Fibroblast of skin of scalp (primary cell): ENCODE measurements at regions not wholly inside any gene's neighbourhood (a gene's known extent, or its start where the extent isn't known, plus 50 kb on each side); places are given as distances from the start of the nearest gene placed in this dataset.

Experiments used
- DNase-seq: peaks from one replicate; pipeline ENCODE4 v3.0.0-alpha.2; 2013

DNA sequence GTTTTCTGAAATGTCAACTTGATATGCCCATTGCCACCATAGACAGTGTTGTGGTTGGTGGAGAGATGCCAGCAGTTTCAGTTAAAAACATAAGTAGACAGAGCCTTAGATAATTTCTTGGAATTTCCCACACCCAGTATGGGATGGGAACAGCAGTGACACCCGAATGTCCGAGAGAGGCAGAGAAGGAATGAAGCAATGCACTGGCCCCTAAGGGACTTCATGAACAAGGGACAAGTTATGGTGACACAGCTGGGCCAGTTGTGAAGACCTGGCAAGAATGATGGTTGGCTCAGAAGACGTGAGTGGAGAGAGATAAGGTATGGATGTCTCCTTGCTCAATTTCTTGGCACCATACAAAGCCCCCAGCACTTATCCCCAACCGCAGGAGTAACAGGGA is 165.2 kb upstream of the APCDD1 start:
- peak; percentile 13 for DNase-seq

DNA sequence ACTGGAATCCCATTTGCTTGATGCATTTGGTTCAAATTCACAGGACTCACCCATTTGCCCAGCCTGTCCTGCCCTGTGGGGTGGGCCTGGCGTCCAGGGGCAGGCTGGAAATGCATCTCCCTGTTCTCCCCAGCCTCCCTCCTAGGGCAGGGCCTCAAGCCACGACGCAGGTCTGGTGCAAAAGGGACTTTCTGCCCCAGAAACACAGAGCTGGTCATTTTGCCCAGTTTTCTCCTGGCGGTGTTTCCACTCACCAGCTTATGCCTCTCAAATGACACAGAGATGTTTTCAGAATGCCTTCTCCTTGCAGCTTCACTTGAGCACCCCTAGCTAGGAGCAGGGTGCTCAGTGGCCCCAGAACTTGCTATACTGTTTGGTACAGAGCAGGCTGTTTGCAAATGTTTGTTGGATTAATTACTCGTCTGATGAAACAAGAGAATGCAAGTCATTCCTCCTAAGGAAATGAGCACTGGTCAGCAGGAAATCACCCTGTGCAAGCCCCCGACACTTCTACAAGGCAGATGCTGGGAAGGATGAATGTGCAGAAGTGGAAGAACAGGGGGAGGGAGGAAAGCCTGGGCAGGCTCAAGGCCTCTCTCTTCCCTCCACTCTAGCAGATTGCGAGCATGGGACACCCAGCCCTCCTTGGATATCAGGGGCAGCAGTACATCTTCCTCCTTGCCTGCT is 164.3 kb upstream of the APCDD1 start:
- DNase-seq, result no peak

DNA sequence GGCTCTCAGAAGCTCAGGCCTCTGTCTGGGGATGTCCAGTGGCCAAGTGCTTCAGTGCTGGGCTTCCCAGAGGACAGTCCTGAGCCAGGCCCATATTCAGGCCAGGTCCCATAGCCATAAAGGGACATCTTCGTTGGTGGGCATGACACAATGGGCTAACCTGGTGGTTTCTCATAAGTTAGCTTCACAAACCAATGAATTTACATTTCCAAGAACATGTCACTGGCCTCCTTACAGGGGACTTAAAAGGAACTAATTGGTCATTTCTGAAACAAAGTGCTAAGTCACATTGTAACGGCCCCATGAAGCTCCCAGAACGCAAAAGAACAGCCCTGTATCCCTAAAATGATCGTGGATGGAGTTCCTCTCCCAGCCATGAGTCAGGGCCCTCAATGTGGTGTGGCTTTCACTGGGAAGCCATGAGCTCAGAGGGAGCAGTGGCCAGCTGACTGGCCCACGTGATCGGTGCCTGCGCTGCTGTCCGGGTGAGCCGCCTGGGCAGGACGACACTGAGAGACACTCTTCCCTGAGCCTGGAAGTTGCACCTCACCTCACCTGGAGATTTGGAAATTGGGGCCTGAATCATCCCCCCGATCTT is 163.7 kb upstream of the APCDD1 start:
- DNase-seq, result no peak

DNA sequence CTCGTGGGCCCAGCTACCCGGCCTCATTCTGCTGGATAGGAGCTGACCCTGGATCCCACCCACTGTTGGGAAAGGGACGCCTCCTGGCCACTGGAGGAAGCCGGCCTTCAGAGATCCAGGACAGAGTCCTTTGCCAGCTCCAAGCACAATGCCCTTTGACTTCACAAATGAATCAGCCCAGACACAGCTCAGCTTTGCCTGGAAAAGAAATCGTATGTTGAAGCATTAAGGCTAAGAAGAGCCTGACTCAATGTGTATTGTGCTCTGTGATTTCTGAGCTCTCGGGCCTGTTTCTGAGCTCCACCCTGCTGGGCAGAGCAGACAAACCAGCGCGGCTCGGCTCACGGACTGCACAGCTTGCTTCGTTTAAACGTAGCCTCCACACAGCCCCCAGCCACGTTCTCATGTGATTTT is 162.9 kb upstream of the APCDD1 start:
- peak; percentile 33 for DNase-seq

DNA sequence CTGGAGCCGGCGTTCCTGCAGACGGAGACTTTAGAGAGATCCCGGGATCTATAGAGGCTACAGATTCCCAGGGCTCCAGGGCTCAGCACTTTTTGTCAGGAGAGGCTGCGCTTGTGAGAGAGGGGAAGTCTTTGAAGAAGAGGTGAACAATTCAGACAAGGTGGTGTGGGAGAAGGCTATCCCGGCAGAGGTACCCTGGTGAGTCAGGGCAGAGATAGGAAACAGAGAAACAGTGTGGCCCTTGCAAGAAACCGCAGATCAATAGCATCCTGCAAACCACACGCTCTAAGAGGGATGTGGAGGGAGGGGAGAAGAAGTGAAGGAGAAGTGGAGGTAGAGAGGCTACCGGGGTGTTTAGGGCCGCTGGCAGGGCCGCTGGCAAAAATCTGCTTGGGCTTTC is 160.5 kb upstream of the APCDD1 start:
- no peak for DNase-seq

DNA sequence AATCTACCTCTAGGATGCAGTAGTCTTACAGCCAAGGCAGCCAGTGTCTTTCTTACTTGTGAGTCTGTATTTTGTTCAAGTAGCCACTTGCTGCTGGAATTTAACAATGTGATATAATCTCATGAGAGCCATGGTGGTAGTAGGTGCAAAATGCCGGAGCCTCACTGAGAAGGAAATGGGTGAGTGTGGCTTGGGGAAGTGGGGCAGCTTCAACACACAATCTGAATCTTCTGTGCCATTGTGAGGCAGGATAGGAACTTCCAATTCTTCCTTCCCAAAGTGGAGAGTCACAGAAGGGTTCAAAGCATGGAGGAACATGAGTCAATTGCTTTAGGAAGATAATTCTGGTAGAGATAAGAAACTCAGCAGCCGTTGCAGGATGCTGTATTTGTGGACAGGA is 158.7 kb upstream of the APCDD1 start:
- no peak for DNase-seq

DNA sequence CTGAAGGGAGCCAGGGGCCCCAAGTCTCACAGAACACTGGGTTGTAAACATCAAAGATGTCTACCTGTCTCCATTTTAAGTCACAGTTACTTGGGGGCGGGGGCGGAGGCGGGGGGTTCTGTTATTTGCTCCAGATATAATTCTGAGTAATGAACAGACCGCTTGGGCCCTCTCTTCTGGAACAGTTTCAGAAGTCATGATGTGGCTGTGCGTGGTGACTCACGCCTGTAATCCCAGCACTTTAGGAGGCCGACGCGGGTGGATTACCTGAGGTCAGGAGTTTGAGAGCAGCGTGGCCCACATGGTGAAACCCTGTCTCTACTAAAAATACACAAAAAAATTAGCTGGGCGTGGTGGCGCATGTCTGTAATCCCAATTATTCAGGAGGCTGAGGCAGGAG is 157.9 kb upstream of the APCDD1 start:
- DNase-seq, result no peak

DNA sequence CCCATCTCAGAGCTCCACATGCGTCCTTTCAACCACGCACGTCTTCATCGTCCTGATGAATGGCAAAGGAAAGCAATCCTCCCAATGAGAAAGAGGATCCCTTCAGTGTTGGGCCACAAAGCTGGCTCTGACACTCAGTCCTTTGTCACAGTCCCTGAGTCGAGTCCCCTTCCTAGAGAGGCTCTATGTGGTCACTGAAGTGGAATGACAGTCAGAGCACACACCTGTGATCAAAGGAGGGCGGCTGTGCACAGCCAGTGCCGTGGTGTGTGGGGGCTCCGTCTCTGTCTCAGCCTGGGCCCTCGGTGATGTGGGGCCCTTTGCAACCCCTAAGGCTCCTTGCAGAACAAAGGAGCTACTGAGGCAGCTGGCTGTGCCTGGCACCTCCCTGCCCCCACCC is 157.3 kb upstream of the APCDD1 start:
- no peak for DNase-seq

DNA sequence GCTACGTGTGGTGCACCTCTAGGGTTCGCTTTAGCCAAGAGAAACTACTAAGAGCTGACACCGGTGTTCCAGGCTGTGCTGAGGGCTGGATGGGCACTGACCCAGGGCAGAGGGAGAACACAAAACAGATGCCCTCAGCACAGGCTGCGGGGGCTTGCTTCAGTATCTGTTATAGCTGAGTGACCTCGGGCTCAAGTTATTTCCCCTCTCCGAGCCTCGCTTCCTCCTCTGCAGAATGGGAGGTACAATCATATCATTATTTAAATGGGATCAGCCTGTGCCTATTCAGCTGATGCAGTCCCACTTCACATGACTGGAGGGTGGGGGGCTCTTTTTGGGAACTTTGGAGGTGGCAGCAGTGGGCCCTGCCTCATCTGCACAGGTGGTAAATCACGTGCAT is 156.1 kb upstream of the APCDD1 start:
- no peak for DNase-seq

DNA sequence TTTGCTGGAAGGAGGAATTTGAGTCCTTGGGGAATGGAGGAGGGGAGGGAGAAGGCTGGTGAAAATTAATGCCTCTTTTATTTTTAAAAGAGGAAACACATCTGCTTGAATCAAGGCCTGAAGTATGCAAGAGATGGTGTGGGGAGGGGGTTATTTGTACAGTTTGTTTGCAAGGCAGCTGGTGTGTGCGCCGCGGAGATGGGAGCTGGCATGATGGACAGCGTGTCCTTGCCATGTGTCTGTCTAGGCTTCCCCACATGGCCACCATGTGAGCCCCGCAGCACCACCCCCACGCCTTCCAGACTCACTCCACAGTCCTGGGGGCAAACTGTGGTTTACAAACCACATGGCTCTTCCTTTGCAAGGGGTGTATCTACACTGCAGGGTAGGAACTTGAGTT is 154.8 kb upstream of the APCDD1 start:
- peak; percentile 72 for DNase-seq

DNA sequence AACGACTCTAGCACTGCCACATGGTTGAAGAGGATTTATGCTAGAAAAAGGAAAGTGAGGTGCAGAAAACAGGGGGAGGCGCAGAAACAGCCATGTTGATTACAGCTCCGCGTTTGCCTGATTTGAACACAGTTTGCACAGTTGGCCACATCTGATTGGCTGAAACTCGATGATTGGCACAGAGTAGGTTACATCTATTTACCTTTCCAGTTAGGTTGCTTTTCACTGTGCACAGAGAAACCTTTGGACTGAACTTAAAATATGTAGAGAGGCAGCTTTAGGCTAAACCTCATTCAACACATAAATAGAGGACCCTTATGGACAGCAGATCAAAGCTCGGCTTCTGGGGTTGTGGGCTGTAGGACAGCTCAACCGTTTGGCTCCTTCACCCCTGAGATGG is 153.7 kb upstream of the APCDD1 start:
- no peak for DNase-seq

DNA sequence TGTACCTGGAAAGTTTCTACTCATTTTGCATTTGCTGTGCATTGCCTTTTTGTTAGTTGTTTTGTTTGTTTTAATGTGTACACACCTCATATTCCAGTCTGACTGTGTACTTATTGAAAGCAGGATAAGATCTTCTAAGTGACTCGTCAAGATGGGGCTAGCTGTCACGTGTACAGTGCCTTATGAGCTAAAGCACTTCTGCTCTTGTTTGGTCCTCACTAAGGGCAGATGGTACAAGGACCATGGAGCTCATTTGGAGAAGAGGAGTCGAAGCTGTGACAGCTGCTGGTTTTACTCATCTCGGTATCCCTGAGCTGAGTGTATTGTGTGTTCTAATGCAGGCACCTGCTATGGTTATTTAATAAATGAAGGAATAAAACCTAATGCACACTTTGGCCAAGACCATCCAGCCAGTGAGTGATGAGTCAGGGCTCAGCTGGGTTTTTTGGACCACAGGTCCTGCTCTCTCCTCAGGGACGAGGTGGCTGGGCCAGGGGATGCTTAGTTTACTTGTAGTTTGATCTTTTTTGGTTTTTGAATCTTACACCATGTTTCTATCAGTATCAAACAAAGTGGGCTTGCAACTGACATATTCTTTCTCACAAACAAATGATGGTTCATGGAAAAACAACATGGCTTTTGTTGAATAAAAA is 152.5 kb upstream of the APCDD1 start:
- no peak for DNase-seq

DNA sequence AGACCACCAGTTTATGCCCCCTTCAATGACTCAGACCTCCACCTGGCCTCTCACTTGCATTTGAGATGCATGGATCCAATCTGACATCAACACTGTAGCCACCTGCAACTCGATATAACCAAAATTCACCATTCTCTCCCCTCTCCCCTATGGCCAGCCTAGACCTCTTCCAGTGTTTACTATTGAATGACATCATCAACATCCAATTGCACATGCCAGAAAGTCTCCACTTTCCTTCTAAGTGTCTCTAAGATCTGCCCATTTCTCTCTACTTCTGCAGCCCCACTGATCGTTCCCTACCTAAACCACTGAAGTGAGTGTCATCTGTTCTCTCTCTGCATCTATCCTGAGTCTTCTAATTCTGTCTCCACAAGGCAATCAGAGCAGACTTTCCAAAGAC is 151.3 kb upstream of the APCDD1 start:
- DNase-seq, result no peak

DNA sequence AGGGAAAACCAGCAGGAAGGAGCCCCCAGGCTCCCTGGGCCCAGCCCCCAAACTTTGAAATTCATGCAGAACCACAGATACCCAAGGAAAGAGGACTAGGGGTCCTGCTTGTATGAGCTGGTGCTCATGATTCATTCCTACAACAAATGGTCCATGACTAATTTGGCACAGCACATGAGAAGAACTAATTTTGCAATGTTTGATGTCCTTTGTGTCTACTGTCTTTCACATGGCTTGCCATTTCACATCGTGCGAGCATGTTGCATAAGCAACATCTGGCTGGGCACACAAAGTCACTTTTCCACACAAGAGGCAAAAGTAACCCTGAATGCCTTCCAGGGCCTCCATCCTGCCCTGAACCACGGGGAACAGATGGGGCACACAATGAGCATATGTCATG is 149.6 kb upstream of the APCDD1 start:
- peak; percentile 93 for DNase-seq

DNA sequence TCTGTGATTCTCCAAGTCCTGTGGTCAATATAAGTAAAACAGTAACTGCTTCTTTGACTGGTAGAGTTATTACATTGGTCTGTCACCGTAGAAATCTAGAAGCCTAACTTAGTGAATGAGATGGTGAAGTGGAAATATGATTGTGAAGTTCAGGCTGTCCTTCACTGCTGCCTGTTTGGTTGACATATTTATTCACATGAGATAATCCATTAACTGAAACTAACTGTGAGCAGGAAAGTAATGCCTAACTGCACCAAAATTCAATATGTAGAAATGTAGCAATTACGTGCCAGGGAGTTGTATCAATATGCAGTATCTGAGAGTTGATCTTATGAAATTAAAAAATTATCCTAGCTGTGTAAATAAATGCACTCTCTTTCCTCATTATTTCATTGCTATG is 147.7 kb upstream of the APCDD1 start:
- no peak for DNase-seq

DNA sequence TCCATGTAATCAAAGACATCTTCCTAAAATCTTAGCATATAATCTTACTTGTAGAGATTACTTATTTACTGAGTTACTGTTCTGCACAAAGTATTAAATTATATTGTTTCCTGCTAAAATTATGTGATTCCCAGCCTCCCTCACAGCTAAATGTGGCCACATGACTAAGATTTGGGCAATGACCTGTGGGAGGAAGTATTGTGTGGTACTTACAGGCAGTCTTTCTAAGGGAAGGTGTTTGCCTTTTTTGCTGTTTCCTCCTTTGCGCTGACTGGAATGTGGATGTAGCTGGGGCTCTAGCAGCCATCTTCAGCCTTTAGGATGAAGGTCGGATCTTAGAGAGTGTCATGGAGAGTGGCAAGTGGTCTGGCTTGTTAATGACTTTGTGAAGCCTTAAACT is 146.3 kb upstream of the APCDD1 start:
- DNase-seq, result no peak

DNA sequence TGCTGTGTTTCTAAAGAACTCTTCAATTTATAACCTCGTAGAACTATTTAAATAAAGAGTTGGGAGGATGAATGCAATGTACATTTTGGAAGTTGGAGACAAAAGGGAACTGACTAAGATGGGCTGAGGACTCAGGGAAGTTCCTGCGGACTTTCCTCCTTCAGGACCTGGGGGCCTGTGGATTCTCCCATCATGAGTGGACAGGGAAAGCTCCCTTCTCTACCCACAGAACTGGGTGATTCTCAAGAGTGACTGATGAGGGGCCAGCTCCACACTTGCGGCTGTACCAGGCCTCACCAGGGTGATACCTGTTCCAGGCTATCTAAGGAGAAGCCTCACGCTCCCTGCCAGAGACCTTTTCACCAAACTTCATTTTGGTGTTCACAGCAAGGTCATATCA is 143.8 kb upstream of the APCDD1 start:
- no peak for DNase-seq

DNA sequence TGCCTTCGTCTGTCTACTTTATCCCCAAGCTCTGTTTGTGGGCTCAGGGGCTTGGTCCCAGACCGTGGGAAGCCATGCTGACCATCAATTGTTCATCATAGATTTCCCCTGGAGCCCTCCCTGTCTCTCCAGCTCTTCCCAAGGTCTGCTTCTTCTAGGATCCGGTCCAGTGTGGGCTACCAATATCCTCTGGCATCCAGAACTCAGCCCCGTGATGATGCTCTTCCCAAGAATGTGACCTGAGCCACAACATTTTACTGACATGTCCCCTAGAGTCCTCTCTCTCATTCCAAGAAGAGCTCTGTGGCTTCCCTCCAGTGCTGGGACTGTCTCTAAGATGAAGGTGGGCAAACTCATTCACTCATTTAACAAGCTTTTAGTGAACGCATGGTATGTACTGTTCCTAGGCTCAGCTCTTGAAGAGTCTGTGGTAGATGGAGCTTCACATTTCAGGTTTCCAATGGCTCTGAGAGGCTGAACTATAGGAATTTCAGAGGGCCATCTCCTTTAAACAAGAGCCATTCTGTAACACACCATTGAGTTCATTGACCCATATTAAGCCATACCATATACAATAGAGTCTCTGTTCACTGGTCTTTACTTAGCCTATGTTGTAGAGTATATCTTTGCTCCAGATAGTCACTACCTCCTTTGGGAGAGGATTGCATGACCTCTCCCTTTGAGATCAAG is 142.0 kb upstream of the APCDD1 start:
- peak; percentile 88 for DNase-seq

DNA sequence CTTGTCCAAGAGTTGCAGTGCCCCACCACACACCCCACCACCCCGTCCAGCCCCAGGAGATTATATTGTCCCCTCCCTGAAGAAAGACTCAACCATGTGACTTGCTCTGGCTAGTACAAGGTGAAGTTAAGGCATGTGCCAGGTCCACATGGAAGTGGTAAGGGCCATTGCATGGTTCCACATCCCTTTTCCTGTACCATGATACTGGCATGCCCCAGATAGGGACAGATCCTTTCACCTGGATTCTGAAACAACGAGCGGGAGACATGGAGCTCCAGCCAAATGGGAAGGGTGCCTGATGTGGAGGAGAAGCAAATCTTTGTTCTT is 141.5 kb upstream of the APCDD1 start:
- no peak for DNase-seq

DNA sequence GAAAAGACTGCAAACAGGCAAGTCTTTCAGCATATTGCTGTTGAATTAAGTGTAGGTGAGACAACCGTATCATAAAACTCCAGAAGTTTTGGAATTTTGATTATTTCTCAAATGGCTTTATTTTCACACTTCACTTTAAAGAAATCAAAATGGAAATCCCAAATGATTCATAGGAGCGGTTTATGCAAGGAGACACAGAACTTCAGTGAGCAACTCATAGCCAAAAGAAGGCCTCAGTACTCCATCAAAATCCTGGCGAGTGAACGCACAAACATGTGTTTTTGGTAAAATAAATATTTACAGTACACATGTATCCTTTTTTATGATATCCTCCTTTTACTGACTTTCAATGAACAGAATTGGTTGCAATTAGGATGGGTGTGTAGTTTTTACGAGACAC is 140.4 kb upstream of the APCDD1 start:
- no peak for DNase-seq

DNA sequence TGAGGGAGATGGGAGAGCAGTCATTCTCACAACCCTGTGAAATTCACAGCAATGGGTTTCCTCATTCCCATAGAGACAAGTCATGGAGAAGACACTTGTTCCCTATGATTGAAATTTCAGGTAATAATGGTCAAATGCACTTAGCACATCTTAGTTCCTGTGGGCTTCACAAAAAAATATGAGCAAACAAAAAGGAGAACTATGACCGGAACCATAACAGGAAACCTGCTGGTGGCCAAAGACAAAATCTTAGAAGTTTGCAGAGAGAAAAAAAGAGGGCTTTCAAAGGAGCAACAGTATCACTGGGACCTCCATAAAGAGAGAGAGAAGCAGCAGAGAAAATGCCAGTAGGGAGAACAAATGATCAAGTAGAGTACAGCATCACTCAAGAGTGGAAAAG is 138.9 kb upstream of the APCDD1 start:
- no peak for DNase-seq

DNA sequence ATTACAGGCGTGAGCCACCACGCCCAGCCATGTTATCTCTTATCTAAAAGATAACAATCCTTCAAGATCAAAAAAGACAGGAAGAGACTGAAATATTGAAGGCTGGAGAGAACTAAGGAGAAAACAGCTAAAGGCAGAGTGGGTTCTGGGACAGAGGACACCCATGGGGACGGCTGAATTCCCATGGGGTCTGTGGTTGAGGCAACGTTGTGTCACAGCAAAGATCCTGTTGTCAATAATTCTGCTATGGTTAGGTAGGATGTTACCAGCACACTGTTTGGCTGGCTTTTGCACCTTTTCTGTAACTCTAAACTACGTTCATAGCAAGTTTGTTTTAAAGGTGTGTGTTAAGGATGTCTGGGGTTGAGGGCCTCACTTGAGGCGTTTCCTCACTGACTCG is 137.7 kb upstream of the APCDD1 start:
- DNase-seq, result no peak

DNA sequence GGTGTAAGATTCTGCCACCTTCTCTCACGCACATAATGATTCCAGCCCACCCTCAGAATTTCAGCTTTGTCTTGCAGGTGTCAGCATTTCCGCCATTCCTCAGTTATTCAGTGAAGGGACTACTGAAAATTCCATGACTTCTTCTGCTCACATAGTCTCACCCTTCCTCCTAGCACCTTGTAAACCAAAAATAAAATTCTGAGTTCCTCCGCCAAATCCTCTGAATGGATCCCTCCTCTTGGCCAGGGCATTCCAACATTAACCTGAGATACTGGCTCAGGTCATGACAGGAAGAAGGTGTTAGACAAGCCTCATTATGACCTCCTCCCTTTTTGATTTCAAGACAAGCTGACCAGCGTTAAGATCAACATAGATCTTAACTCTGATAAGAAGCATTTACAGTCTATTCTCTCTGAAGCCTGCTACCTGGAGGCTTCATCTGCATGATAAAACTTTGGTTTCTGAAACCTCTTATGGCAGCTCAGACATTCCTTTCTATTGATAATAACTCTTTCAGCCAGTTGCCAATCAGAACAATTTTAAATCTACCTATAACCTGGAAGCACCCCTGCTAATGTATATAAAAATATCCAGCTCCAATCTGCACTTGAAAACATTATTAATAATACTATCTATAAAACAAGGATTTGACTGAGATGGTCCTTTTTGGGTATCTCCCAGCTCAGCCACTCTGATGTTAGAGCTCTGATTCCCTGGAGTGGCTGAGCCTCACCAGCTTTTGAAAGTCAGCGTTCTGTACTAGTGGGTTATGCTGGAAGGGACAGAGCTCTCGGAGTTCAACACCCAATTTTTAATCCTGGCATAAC is 136.4 kb upstream of the APCDD1 start:
- no peak for DNase-seq
